Panc1 (cell line): ENCODE measurements at regions not wholly inside any gene's neighbourhood (a gene's known extent, or its start where the extent isn't known, plus 50 kb on each side); places are given as distances from the start of the nearest gene placed in this dataset.

Experiments used
- POLR2AphosphoS5 ChIP-seq: IDR thresholded peaks from 2 replicates; pipeline ENCODE4 v1.6.1; 2012; ENCODE audit warnings: mild to moderate bottlenecking, low read depth, low read length, moderate library complexity
- SIN3A ChIP-seq: IDR thresholded peaks from 2 replicates; pipeline ENCODE4 v1.6.1; 2012; ENCODE audit warnings: low read depth, mild to moderate bottlenecking, low read length, moderate library complexity, borderline replicate concordance; ENCODE audit not compliant: insufficient read depth
- TCF7L2 ChIP-seq: IDR thresholded peaks from 2 replicates; pipeline ENCODE4 v1.6.1; 2011; ENCODE audit warnings: mild to moderate bottlenecking, low read depth, low read length, inconsistent platforms
- TF ChIP-seq, protein P1 (sequence below): fragments of 450-650 bp; IDR thresholded peaks from 2 replicates; pipeline ENCODE4 v1.5.1; 2017; ENCODE audit warnings: mild to moderate bottlenecking
- TF ChIP-seq, protein P2 (sequence below), 2 experiments: IDR thresholded peaks; 2 replicates each; pipeline ENCODE4 v1.6.1; 2011 to 2012; ENCODE audit warnings: low read depth in 2 of 2, control low read depth in 1 of 2, low read length in 1 of 2, mild to moderate bottlenecking in 1 of 2, moderate library complexity in 1 of 2; ENCODE audit not compliant: insufficient read depth in 1 of 2

DNA sequence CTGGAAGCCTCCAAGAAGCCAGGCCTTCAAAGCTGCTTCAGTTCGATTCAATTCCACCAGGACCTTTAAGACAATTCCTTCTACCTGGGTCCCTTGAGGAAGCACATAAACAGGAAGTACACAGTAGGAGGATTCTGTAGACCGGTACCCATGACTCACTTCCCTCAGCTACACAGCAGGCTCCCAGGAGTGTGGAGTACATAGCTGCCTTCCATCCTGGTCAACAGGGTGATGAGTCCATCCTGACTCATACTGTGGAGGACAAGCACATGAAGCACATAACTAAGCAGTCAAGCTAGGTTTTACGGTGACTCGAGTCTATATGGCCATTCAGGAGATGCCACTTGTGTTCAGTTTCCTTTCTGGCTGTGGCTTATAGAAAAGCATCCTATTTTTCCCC, 197.6 kb upstream of the RBM19 start:
- TF ChIP-seq, protein P1, sequence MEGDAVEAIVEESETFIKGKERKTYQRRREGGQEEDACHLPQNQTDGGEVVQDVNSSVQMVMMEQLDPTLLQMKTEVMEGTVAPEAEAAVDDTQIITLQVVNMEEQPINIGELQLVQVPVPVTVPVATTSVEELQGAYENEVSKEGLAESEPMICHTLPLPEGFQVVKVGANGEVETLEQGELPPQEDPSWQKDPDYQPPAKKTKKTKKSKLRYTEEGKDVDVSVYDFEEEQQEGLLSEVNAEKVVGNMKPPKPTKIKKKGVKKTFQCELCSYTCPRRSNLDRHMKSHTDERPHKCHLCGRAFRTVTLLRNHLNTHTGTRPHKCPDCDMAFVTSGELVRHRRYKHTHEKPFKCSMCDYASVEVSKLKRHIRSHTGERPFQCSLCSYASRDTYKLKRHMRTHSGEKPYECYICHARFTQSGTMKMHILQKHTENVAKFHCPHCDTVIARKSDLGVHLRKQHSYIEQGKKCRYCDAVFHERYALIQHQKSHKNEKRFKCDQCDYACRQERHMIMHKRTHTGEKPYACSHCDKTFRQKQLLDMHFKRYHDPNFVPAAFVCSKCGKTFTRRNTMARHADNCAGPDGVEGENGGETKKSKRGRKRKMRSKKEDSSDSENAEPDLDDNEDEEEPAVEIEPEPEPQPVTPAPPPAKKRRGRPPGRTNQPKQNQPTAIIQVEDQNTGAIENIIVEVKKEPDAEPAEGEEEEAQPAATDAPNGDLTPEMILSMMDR, result no peak
- TF ChIP-seq SIN3A (no peak), TCF7L2 (no peak), POLR2AphosphoS5 (no peak)
- TF ChIP-seq, protein P2, sequence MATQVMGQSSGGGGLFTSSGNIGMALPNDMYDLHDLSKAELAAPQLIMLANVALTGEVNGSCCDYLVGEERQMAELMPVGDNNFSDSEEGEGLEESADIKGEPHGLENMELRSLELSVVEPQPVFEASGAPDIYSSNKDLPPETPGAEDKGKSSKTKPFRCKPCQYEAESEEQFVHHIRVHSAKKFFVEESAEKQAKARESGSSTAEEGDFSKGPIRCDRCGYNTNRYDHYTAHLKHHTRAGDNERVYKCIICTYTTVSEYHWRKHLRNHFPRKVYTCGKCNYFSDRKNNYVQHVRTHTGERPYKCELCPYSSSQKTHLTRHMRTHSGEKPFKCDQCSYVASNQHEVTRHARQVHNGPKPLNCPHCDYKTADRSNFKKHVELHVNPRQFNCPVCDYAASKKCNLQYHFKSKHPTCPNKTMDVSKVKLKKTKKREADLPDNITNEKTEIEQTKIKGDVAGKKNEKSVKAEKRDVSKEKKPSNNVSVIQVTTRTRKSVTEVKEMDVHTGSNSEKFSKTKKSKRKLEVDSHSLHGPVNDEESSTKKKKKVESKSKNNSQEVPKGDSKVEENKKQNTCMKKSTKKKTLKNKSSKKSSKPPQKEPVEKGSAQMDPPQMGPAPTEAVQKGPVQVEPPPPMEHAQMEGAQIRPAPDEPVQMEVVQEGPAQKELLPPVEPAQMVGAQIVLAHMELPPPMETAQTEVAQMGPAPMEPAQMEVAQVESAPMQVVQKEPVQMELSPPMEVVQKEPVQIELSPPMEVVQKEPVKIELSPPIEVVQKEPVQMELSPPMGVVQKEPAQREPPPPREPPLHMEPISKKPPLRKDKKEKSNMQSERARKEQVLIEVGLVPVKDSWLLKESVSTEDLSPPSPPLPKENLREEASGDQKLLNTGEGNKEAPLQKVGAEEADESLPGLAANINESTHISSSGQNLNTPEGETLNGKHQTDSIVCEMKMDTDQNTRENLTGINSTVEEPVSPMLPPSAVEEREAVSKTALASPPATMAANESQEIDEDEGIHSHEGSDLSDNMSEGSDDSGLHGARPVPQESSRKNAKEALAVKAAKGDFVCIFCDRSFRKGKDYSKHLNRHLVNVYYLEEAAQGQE (IDR thresholded peaks at IDR 0.05; ENCODE audit: insufficient read depth in 1 of 2, low read depth in 2 of 2, low read length in 1 of 2), result no peak
